H1 (cell line): ENCODE measurements at regions not wholly inside any gene's neighbourhood (a gene's known extent, or its start where the extent isn't known, plus 50 kb on each side); places are given as distances from the start of the nearest gene placed in this dataset.

Experiments used
- CTCF ChIA-PET: fragments of 300-600 bp; sonication (Branson Sonifier 250); formaldehyde crosslinking; loops from one replicate; lab custom pipeline; 2021; ENCODE audit not compliant: partially characterized antibody; lab: Charles Lee
- POLR2A ChIA-PET: fragments of 300-600 bp; sonication (Branson Sonifier 250); formaldehyde crosslinking; loops from one replicate; lab custom pipeline; 2021; ENCODE audit warnings: inconsistent platforms; ENCODE audit not compliant: partially characterized antibody; lab: Charles Lee
- DNase-seq, 2 experiments: peaks; one replicate each; pipeline versions ENCODE4 v3.0.0 to v3.0.0-alpha.2; 2010 to 2022; ENCODE audit warnings: low spot score in 2 of 2, low read depth in 1 of 2, mixed read lengths in 1 of 2
- FAIRE-seq: peaks from 2 replicates; lab custom pipeline; 2011; peaks lifted over from hg19 to GRCh38; lab: Jason Lieb, UNC
- H2AFZ ChIP-seq: 2 replicates; pipeline ENCODE4 v1.8.1; 2012; ENCODE audit warnings: low read length, inconsistent platforms
- H2AK5ac ChIP-seq: 2 replicates; pipeline ENCODE4 v1.6.1; 2013; ENCODE audit warnings: low read depth, low read length
- H2BK120ac ChIP-seq: replicated peaks from 2 replicates; pipeline ENCODE3; 2013; ENCODE audit warnings: low read depth, low read length, inconsistent platforms
- H2BK12ac ChIP-seq: 2 replicates; pipeline ENCODE4 v1.6.1; 2013; ENCODE audit warnings: low read depth, low read length
- H2BK15ac ChIP-seq: 2 replicates; pipeline ENCODE4 v1.6.1; 2013; ENCODE audit warnings: low read length
- H2BK20ac ChIP-seq: 2 replicates; pipeline ENCODE4 v1.6.1; 2013; ENCODE audit warnings: low read length
- H2BK5ac ChIP-seq: 2 replicates; pipeline ENCODE4 v1.6.1; 2013; ENCODE audit warnings: low read depth, low read length
- H3K14ac ChIP-seq: 2 replicates; pipeline ENCODE4 v1.6.1; 2013; ENCODE audit warnings: inconsistent platforms; ENCODE audit not compliant: insufficient read length
- H3K18ac ChIP-seq: 2 replicates; pipeline ENCODE4 v1.6.1; 2013; ENCODE audit warnings: low read length; ENCODE audit errors: extremely low read depth
- H3K23ac ChIP-seq: 2 replicates; pipeline ENCODE4 v1.6.1; 2013; ENCODE audit warnings: inconsistent platforms; ENCODE audit not compliant: insufficient read length
- H3K23me2 ChIP-seq: 2 replicates; pipeline ENCODE4 v1.6.1; 2013; ENCODE audit warnings: low read depth, low read length
- H3K27ac ChIP-seq: 2 replicates; pipeline ENCODE4 v1.6.1; 2011; ENCODE audit warnings: low read depth, low read length, inconsistent platforms
- H3K27me3 ChIP-seq, 4 experiments: replicated peaks in 1 of 4; 1 replicate in 1 of 4; 2 replicates in 3 of 4; pipeline versions ENCODE4 v1.6.1 to v1.8.1; 2011 to 2013; ENCODE audit warnings: low read length in 3 of 4, mild to moderate bottlenecking in 3 of 4, inconsistent platforms in 2 of 4, mixed read lengths in 2 of 4, moderate library complexity in 1 of 4; ENCODE audit not compliant: control insufficient read depth in 3 of 4, insufficient read depth in 3 of 4; ENCODE audit errors: extremely low read depth in 1 of 4
- H3K36me3 ChIP-seq, 4 experiments: 2 replicates each; pipeline versions ENCODE4 v1.6.1 to v1.8.1; 2011 to 2013; ENCODE audit warnings: mild to moderate bottlenecking in 4 of 4, low read length in 3 of 4, moderate library complexity in 2 of 4, control low read depth in 1 of 4, inconsistent platforms in 1 of 4; ENCODE audit not compliant: insufficient read depth in 4 of 4, control insufficient read depth in 2 of 4
- H3K4ac ChIP-seq: replicated peaks from 2 replicates; pipeline ENCODE3; 2013; ENCODE audit warnings: low read length, low read depth, mixed read lengths, inconsistent platforms; ENCODE audit not compliant: insufficient read length
- H3K4me1 ChIP-seq, 4 experiments: replicated peaks in 1 of 4; 1 replicate in 1 of 4; 2 replicates in 3 of 4; pipeline versions ENCODE4 v1.6.1 to v1.8.1; 2011 to 2013; ENCODE audit warnings: low read length in 3 of 4, inconsistent platforms in 2 of 4, mixed read lengths in 1 of 4; ENCODE audit not compliant: insufficient read depth in 4 of 4, control insufficient read depth in 3 of 4
- H3K4me2 ChIP-seq, 2 experiments: 2 replicates each; pipeline versions ENCODE4 v1.6.1 to v1.8.1; 2011 to 2013; ENCODE audit warnings: low read depth in 2 of 2, low read length in 2 of 2, control low read depth in 1 of 2, inconsistent platforms in 1 of 2, mild to moderate bottlenecking in 1 of 2; ENCODE audit not compliant: insufficient read depth in 1 of 2
- H3K4me3 ChIP-seq, 4 experiments: fragments of 200-600, 300-600 bp in 1 of 4; sonication (generic), shearing (Covaris generic), sonication (Bioruptor Twin) in 1 of 4; 2 replicates each; pipeline versions ENCODE4 v1.5.1 to v1.8.1; 2011 to 2016; ENCODE audit warnings: low read length in 4 of 4, low read depth in 3 of 4, control low read depth in 2 of 4, inconsistent platforms in 2 of 4, mild to moderate bottlenecking in 2 of 4, mixed read lengths in 1 of 4, moderate library complexity in 1 of 4; ENCODE audit not compliant: insufficient read depth in 2 of 4; ENCODE audit errors: extremely low read depth in 1 of 4
- H3K56ac ChIP-seq: replicated peaks from 2 replicates; pipeline ENCODE3; 2013; ENCODE audit warnings: low read depth, mild to moderate bottlenecking, mixed read lengths, low read length, inconsistent platforms; ENCODE audit not compliant: insufficient read length
- H3K79me1 ChIP-seq: 2 replicates; pipeline ENCODE4 v1.6.1; 2013; ENCODE audit warnings: low read depth, low read length, control low read depth
- H3K79me2 ChIP-seq, 2 experiments: 2 replicates each; pipeline versions ENCODE4 v1.6.1 to v1.8.1; 2012 to 2013; ENCODE audit warnings: low read length in 2 of 2, mild to moderate bottlenecking in 2 of 2, inconsistent platforms in 1 of 2; ENCODE audit not compliant: insufficient read depth in 2 of 2, control insufficient read depth in 1 of 2
- H3K9ac ChIP-seq, 4 experiments: replicated peaks in 1 of 4; 1 replicate in 1 of 4; 2 replicates in 3 of 4; pipeline versions ENCODE4 v1.6.1 to v1.8.1; 2011 to 2013; ENCODE audit warnings: low read depth in 3 of 4, low read length in 3 of 4, control low read depth in 2 of 4, mild to moderate bottlenecking in 2 of 4, moderate library complexity in 2 of 4, inconsistent platforms in 1 of 4; ENCODE audit errors: extremely low read depth in 1 of 4
- H3K9me3 ChIP-seq, 2 experiments: 2 replicates each; pipeline versions ENCODE4 v1.6.1 to v1.8.1; 2012 to 2013; ENCODE audit warnings: mild to moderate bottlenecking in 2 of 2, moderate library complexity in 2 of 2, control low read depth in 1 of 2, inconsistent platforms in 1 of 2, low read depth in 1 of 2, low read length in 1 of 2, mixed read lengths in 1 of 2; ENCODE audit not compliant: insufficient read depth in 2 of 2
- H4K20me1 ChIP-seq, 2 experiments: replicated peaks in 1 of 2; 2 replicates each; pipeline versions ENCODE3 to v1.8.1; 2011 to 2013; ENCODE audit warnings: inconsistent platforms in 2 of 2, low read length in 2 of 2, mild to moderate bottlenecking in 1 of 2; ENCODE audit not compliant: insufficient read depth in 2 of 2, control insufficient read depth in 1 of 2
- H4K5ac ChIP-seq: 2 replicates; pipeline ENCODE4 v1.6.1; 2013; ENCODE audit warnings: low read length, low read depth, mixed read lengths, inconsistent platforms; ENCODE audit not compliant: insufficient read length
- H4K8ac ChIP-seq: 2 replicates; pipeline ENCODE4 v1.8.0; 2013; ENCODE audit warnings: mild to moderate bottlenecking, moderate library complexity, low read length, inconsistent platforms; ENCODE audit not compliant: insufficient read depth; ENCODE audit errors: extremely low read depth
- H4K91ac ChIP-seq: replicated peaks from 2 replicates; pipeline ENCODE3; 2013; ENCODE audit warnings: low read length, mixed read lengths, inconsistent platforms; ENCODE audit not compliant: insufficient read length
- RXRA ChIP-seq: IDR thresholded peaks from 2 replicates; pipeline ENCODE4 v1.6.1; 2011; ENCODE audit warnings: low read depth, mild to moderate bottlenecking, low read length, moderate library complexity; ENCODE audit not compliant: insufficient read depth
- WGBS, 2 experiments: shearing (Covaris generic) in 1 of 2; methylation state at CpG; one replicate each; pipeline versions ENCODE4 v1.1.6 to v1.1.7; 2013 to 2015; ENCODE audit warnings: low lambda C conversion rate in 2 of 2, mixed read lengths in 2 of 2, inconsistent platforms in 1 of 2, low coverage in 1 of 2, missing lambda C conversion rate in 1 of 2; ENCODE audit not compliant: insufficient replicate concordance in 2 of 2, insufficient coverage in 1 of 2, insufficient read length in 1 of 2; ENCODE audit errors: extremely low coverage in 1 of 2, missing lambda C conversion rate in 1 of 2; 5-methylcytosine and 5-hydroxymethylcytosine counted together

DNA sequence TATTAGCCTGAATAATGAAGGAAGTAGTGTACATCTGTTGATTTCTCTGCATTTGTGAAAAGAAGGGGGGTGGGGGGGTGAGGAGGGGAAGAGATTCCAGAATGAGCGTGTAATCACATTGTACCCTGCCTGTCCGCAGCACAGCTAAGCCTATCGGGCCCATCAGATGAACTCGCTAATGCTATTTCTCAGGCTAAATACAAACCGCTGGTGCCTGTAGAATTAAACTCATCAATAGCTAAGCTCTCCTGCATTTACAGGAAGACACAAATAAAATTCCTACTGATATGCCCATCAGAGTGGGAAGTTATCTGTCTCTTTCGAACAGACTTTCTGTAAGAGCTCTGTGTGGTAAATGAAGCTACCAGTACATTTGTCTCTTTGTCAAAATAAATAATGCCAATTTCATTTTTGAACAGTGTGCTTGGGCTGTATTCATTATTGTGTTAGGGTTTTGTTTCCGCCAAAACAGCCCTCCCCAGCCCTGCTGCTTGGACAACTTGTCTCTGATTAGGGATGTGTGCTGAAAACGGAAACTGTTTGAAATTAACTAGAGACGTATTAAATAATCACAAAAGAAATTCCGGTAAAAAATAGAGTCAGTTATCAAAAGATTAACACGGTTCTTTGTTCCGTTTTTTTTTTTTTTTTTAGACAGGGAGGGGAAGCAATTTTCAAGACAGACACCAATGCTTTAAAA lies 305.4 kb downstream of the TTLL7 start:
- no peak overlapping the region; a peak in 2 of 7 replicates for H3K9ac ChIP-seq
- DNase-seq = no peak
- H2BK120ac ChIP-seq = peak overlapping the region; percentile 66
- ChIA-PET CTCF (interaction anchor here (1.2 to 1.5 kb wide), 3 partner anchors 8 to 24 kb away, joined by 3 to 10 read pairs (median 6); no protein-coding TSS in a partner anchor), POLR2A (interaction anchor here (0.6 to 1.3 kb wide), 3 partner anchors 22 to 1632 kb away, joined by 3 to 4 read pairs (median 3); no protein-coding TSS in a partner anchor)
- no peak overlapping the region for H2BK12ac ChIP-seq
- no peaks in the 10 kb centered on the region for H3K36me3 ChIP-seq
- H4K5ac ChIP-seq = peak overlapping the region; percentile 73
- no peak overlapping the region for H4K8ac ChIP-seq
- H3K18ac ChIP-seq = no peak overlapping the region; the same call in 1 of the 2 replicates
- peak overlapping the region; percentile 62 to 67 for H3K4me2 ChIP-seq
- 35% methylated on average over 12 of the region's 12 CpGs; no CpG with 5 or more reads in 1 of the 2 experiments for WGBS, 2 experiments
- peaks cover 17 to 36% (median 30%) of the 10 kb centered on the region in 4 experiments for H3K4me1 ChIP-seq
- H3K56ac ChIP-seq = no peak overlapping the region
- no peak overlapping the region for H3K4ac ChIP-seq
- no peaks in the 10 kb centered on the region for H3K79me2 ChIP-seq
- no peak overlapping the region for H2BK20ac ChIP-seq
- H4K91ac ChIP-seq = peak overlapping the region; percentile 26
- H2AK5ac ChIP-seq = no peak overlapping the region
- H2BK15ac ChIP-seq = no peak overlapping the region
- peak; percentile 52 for FAIRE-seq
- 0 out of 2 replicates have a peak, but pooled peaks cover 1% of the 10 kb centered on the region for H3K23me2 ChIP-seq
- no peaks in the 10 kb centered on the region for H3K79me1 ChIP-seq
- H3K23ac ChIP-seq = no peak overlapping the region
- peak overlapping the region in 2 of 4 experiments; percentile 12 to 40; a peak in 3 of 8 replicates for H3K4me3 ChIP-seq
- H3K9me3 ChIP-seq = no peaks in the 10 kb centered on the region
- no peak overlapping the region for H3K14ac ChIP-seq
- peak overlapping the region; percentile 97; the same call in 1 of the 2 replicates for H2BK5ac ChIP-seq
- no peak for TF ChIP-seq RXRA
- H4K20me1 ChIP-seq = no peaks in the 10 kb centered on the region
- H2AFZ ChIP-seq = peak overlapping the region; percentile 62; the same call in 1 of the 2 replicates
- no peaks in the 10 kb centered on the region for H3K27me3 ChIP-seq
- peak overlapping the region; percentile 74 for H3K27ac ChIP-seq
